Ishikawa (cell line): ENCODE measurements at regions not wholly inside any gene's neighbourhood (a gene's known extent, or its start where the extent isn't known, plus 50 kb on each side); places are given as distances from the start of the nearest gene placed in this dataset.

Experiments used
- CEBPB ChIP-seq: IDR thresholded peaks from 2 replicates; pipeline ENCODE4 v1.6.1; 2012
- EGR1 ChIP-seq: IDR thresholded peaks from 2 replicates; pipeline ENCODE4 v1.6.1; 2012
- EP300 ChIP-seq: IDR thresholded peaks from 2 replicates; pipeline ENCODE4 v1.6.1; 2012; ENCODE audit warnings: borderline replicate concordance
- FOXM1 ChIP-seq: IDR thresholded peaks from 2 replicates; pipeline ENCODE4 v1.6.1; 2012; ENCODE audit warnings: low read depth, borderline replicate concordance
- MAX ChIP-seq: IDR thresholded peaks from 2 replicates; pipeline ENCODE4 v1.6.1; 2012
- NFIC ChIP-seq: IDR thresholded peaks from 2 replicates; pipeline ENCODE4 v1.6.1; 2012
- RAD21 ChIP-seq: IDR thresholded peaks from 2 replicates; pipeline ENCODE4 v1.6.1; 2012; ENCODE audit warnings: low read depth
- REST ChIP-seq: IDR thresholded peaks from 2 replicates; pipeline ENCODE4 v1.6.1; 2012; ENCODE audit warnings: low read depth, mild to moderate bottlenecking
- TAF1 ChIP-seq: IDR thresholded peaks from 2 replicates; pipeline ENCODE4 v1.6.1; 2012; ENCODE audit warnings: low read depth, mild to moderate bottlenecking
- TCF12 ChIP-seq: IDR thresholded peaks from 2 replicates; pipeline ENCODE4 v1.6.1; 2012; ENCODE audit warnings: low read depth
- TEAD4 ChIP-seq: IDR thresholded peaks from 2 replicates; pipeline ENCODE4 v1.6.1; 2012
- YY1 ChIP-seq: IDR thresholded peaks from 2 replicates; pipeline ENCODE4 v1.6.1; 2012; ENCODE audit warnings: low read depth
- ZBTB7A ChIP-seq: IDR thresholded peaks from 2 replicates; pipeline ENCODE4 v1.6.1; 2012; ENCODE audit warnings: low read depth
- TF ChIP-seq, protein P1 (sequence below): IDR thresholded peaks from 2 replicates; pipeline ENCODE4 v1.6.1; 2012

GRCh38 chr3:139107424-139108252 lies 62.9 kb upstream of the PRR23C start:
- TF ChIP-seq FOXM1 (no peak), REST (no peak), MAX (no peak), CEBPB (no peak), TAF1 (no peak), RAD21 (no peak), YY1 (no peak), EP300 (no peak), TCF12 (no peak), ZBTB7A (no peak), NFIC (no peak), TEAD4 (no peak), EGR1 (no peak)
- TF ChIP-seq, protein P1, sequence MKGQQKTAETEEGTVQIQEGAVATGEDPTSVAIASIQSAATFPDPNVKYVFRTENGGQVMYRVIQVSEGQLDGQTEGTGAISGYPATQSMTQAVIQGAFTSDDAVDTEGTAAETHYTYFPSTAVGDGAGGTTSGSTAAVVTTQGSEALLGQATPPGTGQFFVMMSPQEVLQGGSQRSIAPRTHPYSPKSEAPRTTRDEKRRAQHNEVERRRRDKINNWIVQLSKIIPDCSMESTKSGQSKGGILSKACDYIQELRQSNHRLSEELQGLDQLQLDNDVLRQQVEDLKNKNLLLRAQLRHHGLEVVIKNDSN: no peak
